HepG2 (cell line): ENCODE measurements at regions not wholly inside any gene's neighbourhood (a gene's known extent, or its start where the extent isn't known, plus 50 kb on each side); places are given as distances from the start of the nearest gene placed in this dataset.
A peak's percentile ranks its signal among the peaks of the same experiment; 100 is the strongest.

Experiments used
- AKAP8 ChIP-seq: sonication (generic); formaldehyde crosslinking; IDR thresholded peaks from 2 replicates; pipeline ENCODE4 v1.5.1; 2020; ENCODE audit warnings: mild to moderate bottlenecking, missing genetic modification reagents
- ASH2L ChIP-seq: fragments of 300-600, 200-600 bp; sonication (generic); IDR thresholded peaks from 2 replicates; pipeline ENCODE4 v1.7.0; 2017; ENCODE audit warnings: low read depth, mild to moderate bottlenecking, moderate library complexity, mixed read lengths, low read length; ENCODE audit not compliant: insufficient read length
- CENPX ChIP-seq: sonication (generic); formaldehyde crosslinking; IDR thresholded peaks from 2 replicates; pipeline ENCODE4 v1.9.0; 2021; ENCODE audit warnings: mild to moderate bottlenecking, missing genetic modification reagents, moderate library complexity
- GATAD1 ChIP-seq: IDR thresholded peaks from 2 replicates; pipeline ENCODE4 v1.6.1; 2016; ENCODE audit warnings: missing genetic modification reagents, missing compliant biosample characterization
- GPBP1L1 ChIP-seq: sonication (generic); formaldehyde crosslinking; IDR thresholded peaks from 2 replicates; pipeline ENCODE4 v1.5.0; 2020; ENCODE audit warnings: mild to moderate bottlenecking, missing genetic modification reagents
- GRHL1 ChIP-seq: sonication (generic); formaldehyde crosslinking; conservative IDR thresholded peaks from 2 replicates; pipeline ENCODE4 v1.8.0; 2022; ENCODE audit warnings: missing genetic modification reagents
- HNRNPUL1 ChIP-seq: fragments of 200-400 bp; formaldehyde crosslinking; IDR thresholded peaks from 2 replicates; pipeline ENCODE4 v1.6.1; 2017; ENCODE audit warnings: low read depth, mild to moderate bottlenecking, low read length, moderate library complexity
- MYPOP ChIP-seq: sonication (generic); formaldehyde crosslinking; IDR thresholded peaks from 2 replicates; pipeline ENCODE4 v1.8.1; 2023; ENCODE audit warnings: mild to moderate bottlenecking, moderate library complexity, missing genetic modification reagents
- NCOA1 ChIP-seq: sonication (generic); formaldehyde crosslinking; IDR thresholded peaks from 2 replicates; pipeline ENCODE4 v1.9.0; 2021; ENCODE audit warnings: missing genetic modification reagents
- NFIB ChIP-seq: sonication (generic); formaldehyde crosslinking; IDR thresholded peaks from 2 replicates; pipeline ENCODE4 v1.9.0; 2021; ENCODE audit warnings: missing genetic modification reagents, mild to moderate bottlenecking, borderline replicate concordance
- PAXIP1 ChIP-seq: sonication (generic); formaldehyde crosslinking; conservative IDR thresholded peaks from 2 replicates; pipeline ENCODE4 v1.4.0; 2020; ENCODE audit warnings: mild to moderate bottlenecking, missing genetic modification reagents, moderate library complexity
- RBM39 ChIP-seq: fragments of 200-400 bp; formaldehyde crosslinking; IDR thresholded peaks from one replicate; pipeline ENCODE4 v1.6.1; 2018; ENCODE audit warnings: antibody characterized with exemption, mild to moderate bottlenecking, low read depth, low read length; ENCODE audit not compliant: poor library complexity, severe bottlenecking
- RFX3 ChIP-seq: IDR thresholded peaks from 2 replicates; pipeline ENCODE4 v1.6.1; 2016; ENCODE audit warnings: missing biosample characterization, missing genetic modification reagents
- TARDBP ChIP-seq: sonication (generic); formaldehyde crosslinking; IDR thresholded peaks from 2 replicates; pipeline ENCODE4 v1.8.0; 2022; ENCODE audit warnings: mild to moderate bottlenecking, missing genetic modification reagents
- ZNF281 ChIP-seq: sonication (generic); formaldehyde crosslinking; IDR thresholded peaks from 2 replicates; pipeline ENCODE4 v1.4.0; 2020; ENCODE audit warnings: missing genetic modification reagents, borderline replicate concordance
- ZNF343 ChIP-seq: sonication (generic); formaldehyde crosslinking; IDR thresholded peaks from 2 replicates; pipeline ENCODE4 v1.4.0; 2020; ENCODE audit warnings: mild to moderate bottlenecking, missing genetic modification reagents
- ZNF782 ChIP-seq: sonication (generic); formaldehyde crosslinking; IDR thresholded peaks from 2 replicates; pipeline ENCODE4 v1.4.0; 2020; ENCODE audit warnings: missing genetic modification reagents, mild to moderate bottlenecking, borderline replicate concordance

GRCh38 chr9:89993678-89994630 lies 389.1 kb downstream of the GADD45G start (continued):
- TF ChIP-seq ZNF343 (CRISPR knock-in tag), result no peak
- TF ChIP-seq GATAD1, result peak; percentile 33; the same call in 1 of the 2 replicates
- peak; percentile 90 for TF ChIP-seq PAXIP1 (CRISPR knock-in tag)
- TF ChIP-seq CENPX (CRISPR knock-in tag), result no peak
- no peak for TF ChIP-seq NCOA1 (CRISPR knock-in tag)
- no peak for TF ChIP-seq RFX3
- TF ChIP-seq NFIB (CRISPR knock-in tag), result no peak
- no peak for TF ChIP-seq AKAP8
- TF ChIP-seq TARDBP (CRISPR knock-in tag), result 0 out of 2 replicates have a peak, but pooled peaks have one; percentile 36
- peak; percentile 42; the same call in 1 of the 2 replicates for TF ChIP-seq ZNF782 (CRISPR knock-in tag)
- peak; percentile 77; the same call in 1 of the 2 replicates for TF ChIP-seq ZNF281 (CRISPR knock-in tag)
- TF ChIP-seq ASH2L, result peak; percentile 49
- peak; percentile 31; the same call in 1 of the 2 replicates for TF ChIP-seq MYPOP (CRISPR knock-in tag)
- TF ChIP-seq RBM39, result no peak
- no peak for TF ChIP-seq HNRNPUL1
- TF ChIP-seq GRHL1 (CRISPR knock-in tag), result no peak
- no peak for TF ChIP-seq GPBP1L1
